Stimulated activated CD8-positive, alpha-beta memory T cell treated with anti-CD3 and anti-CD28 coated beads, Interleukin-7, amount 100 ng/mL, for 24 hours (primary cell): ENCODE measurements at regions not wholly inside any gene's neighbourhood (a gene's known extent, or its start where the extent isn't known, plus 50 kb on each side); places are given as distances from the start of the nearest gene placed in this dataset.

Source experiments
- DNase-seq: peaks from one replicate; pipeline ENCODE4 v3.0.0-alpha.2; 2020; ENCODE audit warnings: low read depth

GRCh38 chr22:49238181-49239141 lies 589.2 kb downstream of the BRD1 start:
- no peak for DNase-seq

GRCh38 chr22:49237703-49238102 lies 590.0 kb downstream of the BRD1 start:
- no peak for DNase-seq

GRCh38 chr22:49237279-49237678 lies 590.4 kb downstream of the BRD1 start:
- no peak for DNase-seq

- no peak for DNase-seq
Observed at GRCh38 chr22:49236541-49237075, 591.1 kb downstream of the BRD1 start.

- no peak for DNase-seq
Observed at GRCh38 chr22:49235463-49236300, 592.0 kb downstream of the BRD1 start.

- DNase-seq: no peak
Observed at GRCh38 chr22:49234459-49234858, 593.2 kb downstream of the BRD1 start.

- DNase-seq: no peak
Observed at GRCh38 chr22:49233507-49234100, 594.1 kb downstream of the BRD1 start.

- no peak for DNase-seq
Observed at GRCh38 chr22:49232319-49233067, 595.2 kb downstream of the BRD1 start.

GRCh38 chr22:49230194-49230577 lies 597.5 kb downstream of the BRD1 start:
- no peak for DNase-seq

- no peak for DNase-seq
Observed at GRCh38 chr22:49229483-49230193, 598.0 kb downstream of the BRD1 start.

- no peak for DNase-seq
Observed at GRCh38 chr22:49228431-49229037, 599.1 kb downstream of the BRD1 start.

GRCh38 chr22:49227670-49228069 lies 600.0 kb downstream of the BRD1 start:
- no peak for DNase-seq

- no peak for DNase-seq
Observed at GRCh38 chr22:49226096-49226495, 601.6 kb downstream of the BRD1 start.

- no peak for DNase-seq
Observed at GRCh38 chr22:49224243-49224642, 603.4 kb downstream of the BRD1 start.

- DNase-seq: no peak
Observed at GRCh38 chr22:49218142-49218541, 609.5 kb downstream of the BRD1 start.

GRCh38 chr22:49216579-49216978 lies 611.1 kb downstream of the BRD1 start:
- DNase-seq: no peak

- no peak for DNase-seq
Observed at GRCh38 chr22:49215840-49216239, 611.8 kb downstream of the BRD1 start.

- no peak for DNase-seq
Observed at GRCh38 chr22:49214976-49215375, 612.7 kb downstream of the BRD1 start.

GRCh38 chr22:49213731-49214352 lies 613.8 kb downstream of the BRD1 start:
- DNase-seq: no peak

- DNase-seq: no peak
Observed at GRCh38 chr22:49212466-49212865, 615.2 kb downstream of the BRD1 start.
